PC-9 (cell line): ENCODE measurements at regions not wholly inside any gene's neighbourhood (a gene's known extent, or its start where the extent isn't known, plus 50 kb on each side); places are given as distances from the start of the nearest gene placed in this dataset.
A peak's percentile ranks its signal among the peaks of the same experiment; 100 is the strongest.
"Not testable (repeated sequence)": the region's sequence is repeated elsewhere in the genome, so short reads cannot be mapped to it uniquely, and the experiment has no call there.

Experiments
- BruUV-seq: library from RNA; stranded (reverse); fragments of 400-500 nt; replicated peaks from 2 replicates; lab custom pipeline; 2021; lab: Mats Ljungman, UMichigan
- CTCF ChIA-PET: fragments of 300-600 bp; sonication (Branson Sonifier 250); formaldehyde crosslinking; loops from one replicate; lab custom pipeline; 2022; ENCODE audit warnings: antibody characterized with exemption; lab: Charles Lee
- POLR2A ChIA-PET: fragments of 300-600 bp; sonication (Branson Sonifier 250); formaldehyde crosslinking; loops from one replicate; lab custom pipeline; 2022; ENCODE audit warnings: antibody characterized with exemption; ENCODE audit not compliant: unreplicated experiment; lab: Charles Lee
- DNase-seq, 2 experiments: peaks; one replicate each; pipeline versions ENCODE4 v3.0.0 to v3.0.0-alpha.2; 2015 to 2022; ENCODE audit warnings: mixed read lengths in 1 of 2
- H2AFZ ChIP-seq: fragments of 200-600 bp; sonication (generic); 2 replicates; pipeline ENCODE4 v1.8.1; 2017; ENCODE audit warnings: antibody characterized with exemption
- H3F3A ChIP-seq: fragments of 200-600 bp; sonication (generic); 2 replicates; pipeline ENCODE4 v1.8.1; 2017; ENCODE audit warnings: antibody characterized with exemption, mild to moderate bottlenecking, low read depth; ENCODE audit not compliant: insufficient read depth
- H3K27ac ChIP-seq: fragments of 200-600 bp; sonication (generic); 2 replicates; pipeline ENCODE4 v1.6.1; 2016; ENCODE audit warnings: mixed run types
- H3K27me3 ChIP-seq: fragments of 200-600 bp; sonication (generic); 2 replicates; pipeline ENCODE4 v1.6.1; 2016; ENCODE audit warnings: low read depth, mixed run types; ENCODE audit not compliant: insufficient read depth
- H3K36me3 ChIP-seq: fragments of 200-600 bp; sonication (generic); 2 replicates; pipeline ENCODE4 v1.6.1; 2016; ENCODE audit warnings: low read depth, mixed run types
- H3K4me1 ChIP-seq: fragments of 200-600 bp; sonication (generic); replicated peaks from 2 replicates; pipeline ENCODE4 v1.6.1; 2016; ENCODE audit warnings: mixed run types; ENCODE audit not compliant: insufficient read depth
- H3K4me2 ChIP-seq: fragments of 200-600 bp; sonication (generic); 2 replicates; pipeline ENCODE4 v1.6.1; 2017; ENCODE audit warnings: mixed run types
- H3K4me3 ChIP-seq: fragments of 200-600 bp; sonication (generic); 2 replicates; pipeline ENCODE4 v1.6.1; 2016; ENCODE audit warnings: mixed run types
- H3K79me2 ChIP-seq: fragments of 200-600 bp; sonication (generic); 2 replicates; pipeline ENCODE4 v1.6.1; 2017; ENCODE audit warnings: low read depth, mixed run types
- H3K9me2 ChIP-seq: fragments of 200-600 bp; sonication (generic); 2 replicates; pipeline ENCODE4 v1.8.1; 2017; ENCODE audit warnings: mild to moderate bottlenecking; ENCODE audit not compliant: insufficient read depth
- H3K9me3 ChIP-seq: fragments of 200-600 bp; sonication (generic); 2 replicates; pipeline ENCODE4 v1.8.1; 2016; ENCODE audit warnings: low read depth; ENCODE audit not compliant: insufficient read depth
- H4K20me1 ChIP-seq: fragments of 200-600 bp; sonication (generic); 2 replicates; pipeline ENCODE4 v1.8.1; 2017; ENCODE audit not compliant: insufficient read depth
- CTCF ChIP-seq: fragments of 200-600 bp; sonication (generic); conservative IDR thresholded peaks from 2 replicates; pipeline ENCODE4 v1.6.1; 2017; ENCODE audit warnings: mixed run types, antibody characterized with exemption, mild to moderate bottlenecking, moderate library complexity
- EZH2 ChIP-seq: fragments of 200-600 bp; sonication (generic); IDR thresholded peaks from 2 replicates; pipeline ENCODE4 v1.8.0; 2017; ENCODE audit warnings: antibody characterized with exemption, low read depth
- intact Hi-C: fragments of 100-400 bp; cut with micrococcal nuclease; formaldehyde crosslinking; loops from one replicate; pipeline ENCODE4 v1.10.0; 2022; ENCODE audit not compliant: unreplicated experiment

GRCh38 chr6:27126046-27126814 is 121.3 kb upstream of the PRSS16 start:
- BruUV-seq: no TSS peak
- peaks cover 7% of the 10 kb centered on the region; the same call in 1 of the 2 replicates for H3F3A ChIP-seq
- TF ChIP-seq CTCF (no peak), EZH2 (no peak)
- H3K36me3 ChIP-seq: no peaks in the 10 kb centered on the region
- peak overlapping the region; percentile 75; the same call in 1 of the 2 replicates for H2AFZ ChIP-seq
- H3K9me2 ChIP-seq: no peaks in the 10 kb centered on the region
- no peak overlapping the region for H3K27ac ChIP-seq
- no peak for DNase-seq
- H4K20me1 ChIP-seq: no peaks in the 10 kb centered on the region
- no peaks in the 10 kb centered on the region for H3K27me3 ChIP-seq
- H3K4me3 ChIP-seq: peak overlapping the region; percentile 52; the same call in 1 of the 2 replicates
- intact Hi-C loops: no loop called here
- H3K9me3 ChIP-seq: no peaks in the 10 kb centered on the region
- POLR2A ChIA-PET: interaction anchor here (0.6 to 1.0 kb wide), 4 partner anchors 21 to 685 kb away, joined by 3 to 16 read pairs (median 6); a partner anchor contains a TSS
- CTCF ChIA-PET: interaction anchor here (0.6 to 1.1 kb wide), 9 partner anchors 21 to 1015 kb away, joined by 3 to 7 read pairs (median 4); a partner anchor contains a TSS
- peaks cover 12% of the 10 kb centered on the region for H3K4me1 ChIP-seq
- peak overlapping the region; percentile 71 for H3K4me2 ChIP-seq
- H3K79me2 ChIP-seq: no peaks in the 10 kb centered on the region

- BruUV-seq: no TSS peak
These were observed 120.5 kb upstream of the PRSS16 start for GRCh38 chr6:27126815-27127537.

GRCh38 chr6:27127874-27128273 is 119.6 kb upstream of the PRSS16 start:
- not testable (repeated sequence) for H3K9me2 ChIP-seq, H2AFZ ChIP-seq, H3K27ac ChIP-seq, H3K79me2 ChIP-seq, H3K4me2 ChIP-seq, DNase-seq, H3K4me3 ChIP-seq, H3K27me3 ChIP-seq, H4K20me1 ChIP-seq, BruUV-seq, H3K36me3 ChIP-seq, H3K9me3 ChIP-seq
- intact Hi-C loops: loop anchor here (1.0 kb wide), 2 partner anchors 521 to 767 kb away; no protein-coding TSS in a partner anchor
- POLR2A ChIA-PET: interaction anchor here (0.6 to 0.7 kb wide), 3 partner anchors 12 to 769 kb away, joined by 4 to 16 read pairs (median 6); no protein-coding TSS in a partner anchor
- CTCF ChIA-PET: interaction anchor here (0.6 to 0.7 kb wide), 3 partner anchors 29 to 532 kb away, joined by 3 to 7 read pairs (median 6); no protein-coding TSS in a partner anchor
- Histone ChIP-seq H3K4me1 (peaks cover 12% of the 10 kb centered on the region), H3F3A (peaks cover 18% of the 10 kb centered on the region)

More at GRCh38 chr6:27126815-27127537, 120.5 kb upstream of the PRSS16 start:
- no peak overlapping the region for H3K27ac ChIP-seq
- TF ChIP-seq EZH2: no peak
- peak; percentile 75 for TF ChIP-seq CTCF
- H3K36me3 ChIP-seq: no peaks in the 10 kb centered on the region
- H3K9me3 ChIP-seq: no peaks in the 10 kb centered on the region
- H3K79me2 ChIP-seq: no peaks in the 10 kb centered on the region
- H3K4me1 ChIP-seq: peaks cover 12% of the 10 kb centered on the region
- peak overlapping the region; percentile 52 for H3K4me3 ChIP-seq
- peak; percentile 72 to 83 for DNase-seq
- H3K4me2 ChIP-seq: peak overlapping the region; percentile 71
- peaks cover 13% of the 10 kb centered on the region for H3F3A ChIP-seq
- H2AFZ ChIP-seq: peak overlapping the region; percentile 75; the same call in 1 of the 2 replicates
- H3K27me3 ChIP-seq: no peaks in the 10 kb centered on the region
- no peaks in the 10 kb centered on the region for H4K20me1 ChIP-seq
- ChIA-PET POLR2A (interaction anchor here (0.5 to 1.0 kb wide), 6 partner anchors 18 to 465 kb away, joined by 3 to 13 read pairs (median 3); a partner anchor contains a TSS), CTCF (interaction anchor here (0.6 to 1.1 kb wide), 13 partner anchors 20 to 1014 kb away, joined by 3 to 8 read pairs (median 4); a partner anchor contains a TSS)
- intact Hi-C loops: loop anchor here (1.0 kb wide), 2 partner anchors 520 to 768 kb away; no protein-coding TSS in a partner anchor
- H3K9me2 ChIP-seq: no peaks in the 10 kb centered on the region
